K562 (cell line): ENCODE measurements at regions not wholly inside any gene's neighbourhood (a gene's known extent, or its start where the extent isn't known, plus 50 kb on each side); places are given as distances from the start of the nearest gene placed in this dataset.

Source experiments
- ATAC-seq: fragments of 200-7000 bp; cut with Tn5 transposase; 3 replicates; pipeline ENCODE4 v1.9.1; 2020; ENCODE audit warnings: moderate library complexity
- BruUV-seq: library from RNA; stranded (reverse); fragments of 400-500 nt; replicated peaks from 2 replicates; lab custom pipeline; 2021; lab: Mats Ljungman, UMichigan
- CTCF ChIA-PET: fragments of 300-600 bp; formaldehyde crosslinking; extraction: SDS; loops from one replicate; lab custom pipeline; 2021; ENCODE audit warnings: low intra/inter-chr PET ratio; lab: Yijun Ruan, JAX
- POLR2A ChIA-PET: fragments of 300-600, 350-650 bp; sonication (Branson Sonifier 250); formaldehyde crosslinking; extraction: SDS; loops from one replicate; lab custom pipeline; 2021; ENCODE audit warnings: antibody characterized with exemption, inconsistent platforms; lab: Yijun Ruan, JAX
- DNase-seq, 4 experiments: peaks; one replicate each; pipeline versions ENCODE4 v3.0.0 to v3.0.0-alpha.2; 2011 to 2018; ENCODE audit warnings: low spot score in 3 of 4, mixed read lengths in 3 of 4; ENCODE audit errors: extremely low read depth in 1 of 4
- FAIRE-seq: peaks from 2 replicates; lab custom pipeline; 2011; peaks lifted over from hg19 to GRCh38; lab: Jason Lieb, UNC
- H2AFZ ChIP-seq: 2 replicates; pipeline ENCODE4 v1.6.0; 2011; ENCODE audit warnings: low read depth, low read length, control low read depth, inconsistent platforms
- H3K27ac ChIP-seq: fragments of 200-600 bp; 3 replicates; pipeline ENCODE4 v1.8.0; 2011; ENCODE audit warnings: low read depth, mild to moderate bottlenecking, control low read depth, inconsistent platforms, low read length, moderate library complexity, mixed read lengths; ENCODE audit errors: extremely low read depth
- H3K27me3 ChIP-seq, 2 experiments: fragments of 300-600 bp in 1 of 2; 2 replicates in 1 of 2; 3 replicates in 1 of 2; pipeline versions ENCODE4 v1.6.0 to v1.8.0; 2011; ENCODE audit warnings: inconsistent platforms in 2 of 2, low read length in 2 of 2, mild to moderate bottlenecking in 1 of 2, mixed read lengths in 1 of 2, moderate library complexity in 1 of 2; ENCODE audit not compliant: control insufficient read depth in 2 of 2, insufficient read depth in 2 of 2
- H3K36me3 ChIP-seq: fragments of 300-600 bp; 3 replicates; pipeline ENCODE4 v1.8.0; 2011; ENCODE audit warnings: mild to moderate bottlenecking, low read length, inconsistent platforms; ENCODE audit not compliant: control insufficient read depth, insufficient read depth
- H3K4me1 ChIP-seq, 2 experiments: fragments of 200-600 bp in 1 of 2; replicated peaks in 1 of 2; 2 replicates in 1 of 2; 3 replicates in 1 of 2; pipeline versions ENCODE4 v1.5.1 to v1.8.0; 2011; ENCODE audit warnings: inconsistent platforms in 2 of 2, low read length in 2 of 2, mild to moderate bottlenecking in 1 of 2, mixed read lengths in 1 of 2, moderate library complexity in 1 of 2; ENCODE audit not compliant: control insufficient read depth in 2 of 2, insufficient read depth in 2 of 2
- H3K4me2 ChIP-seq: 2 replicates; pipeline ENCODE4 v1.6.1; 2011; ENCODE audit warnings: low read length, control low read depth, inconsistent platforms, mixed read lengths; ENCODE audit not compliant: insufficient read depth
- H3K4me3 ChIP-seq: fragments of 200-600 bp; sonication (generic), shearing (Covaris generic); 2 replicates; pipeline ENCODE4 v1.5.1; 2016; ENCODE audit warnings: control low read depth, inconsistent platforms
- H3K79me2 ChIP-seq: fragments of 200-600 bp; 3 replicates; pipeline ENCODE4 v1.8.0; 2011; ENCODE audit warnings: low read length, inconsistent platforms; ENCODE audit not compliant: control insufficient read depth, insufficient read depth
- H3K9ac ChIP-seq, 2 experiments: 2 replicates each; pipeline versions ENCODE4 v1.6.0 to v1.6.1; 2011; ENCODE audit warnings: low read depth in 2 of 2, low read length in 2 of 2, control low read depth in 1 of 2, inconsistent platforms in 1 of 2, mild to moderate bottlenecking in 1 of 2, mixed read lengths in 1 of 2; ENCODE audit not compliant: insufficient read depth in 1 of 2
- H3K9me1 ChIP-seq: one replicate; pipeline ENCODE4 v1.6.0; 2011; ENCODE audit warnings: inconsistent platforms, mild to moderate bottlenecking, low read length, moderate library complexity; ENCODE audit not compliant: control insufficient read depth, insufficient read depth
- H3K9me3 ChIP-seq: replicated peaks from 2 replicates; pipeline ENCODE4 v1.5.1; 2011; ENCODE audit warnings: low read depth, low read length, inconsistent platforms; ENCODE audit not compliant: control insufficient read depth, insufficient read depth
- H4K20me1 ChIP-seq: replicated peaks from 2 replicates; pipeline ENCODE4 v1.6.1; 2011; ENCODE audit warnings: low read length, inconsistent platforms, mixed read lengths; ENCODE audit not compliant: control insufficient read depth, insufficient read depth
- CHAMP1 ChIP-seq: fragments of 450-650 bp; IDR thresholded peaks from 2 replicates; pipeline ENCODE4 v1.6.1; 2016; ENCODE audit warnings: mild to moderate bottlenecking
- CHD2 ChIP-seq: IDR thresholded peaks from 2 replicates; pipeline ENCODE4 v1.6.1; 2011; ENCODE audit warnings: low read depth, low read length
- DMBX1 ChIP-seq: fragments of 250-450 bp; sonication (Bioruptor Pico); IDR thresholded peaks from 2 replicates; pipeline ENCODE4 v1.8.0; 2022; ENCODE audit warnings: inconsistent platforms, mild to moderate bottlenecking, moderate library complexity, borderline replicate concordance
- ERF ChIP-seq: fragments of 450-650 bp; formaldehyde crosslinking; IDR thresholded peaks from 2 replicates; pipeline ENCODE4 v1.4.0; 2020; ENCODE audit warnings: mild to moderate bottlenecking, mixed read lengths
- ETS2 ChIP-seq: IDR thresholded peaks from 2 replicates; pipeline ENCODE4 v1.6.1; 2016; ENCODE audit warnings: borderline replicate concordance, missing genetic modification characterization, mild to moderate bottlenecking, moderate library complexity, missing compliant biosample characterization; ENCODE audit not compliant: poor library complexity, severe bottlenecking
- FOXK2 ChIP-seq, 2 experiments: fragments of 450-650 bp; IDR thresholded peaks in 1 of 2; conservative IDR thresholded peaks in 1 of 2; 2 replicates each; pipeline ENCODE4 v1.6.1; 2016; ENCODE audit warnings: low read depth in 2 of 2, mild to moderate bottlenecking in 1 of 2
- HIVEP1 ChIP-seq: fragments of 250-450 bp; sonication (Bioruptor Pico); IDR thresholded peaks from 2 replicates; pipeline ENCODE4 v1.4.0; 2020; ENCODE audit warnings: mild to moderate bottlenecking
- ILF3 ChIP-seq: fragments of 450-650 bp; IDR thresholded peaks from 2 replicates; pipeline ENCODE4 v1.6.1; 2018; ENCODE audit warnings: antibody characterized with exemption, mild to moderate bottlenecking, moderate library complexity, borderline replicate concordance
- MYBL2 ChIP-seq, 2 experiments: fragments of 450-650 bp in 1 of 2; sonication (generic) in 1 of 2; formaldehyde crosslinking in 1 of 2; IDR thresholded peaks; 2 replicates each; pipeline versions ENCODE4 v1.6.1 to v1.8.1; 2017 to 2022; ENCODE audit warnings: borderline replicate concordance in 1 of 2, inconsistent platforms in 1 of 2, low read depth in 1 of 2, mild to moderate bottlenecking in 1 of 2, missing genetic modification reagents in 1 of 2, moderate library complexity in 1 of 2
- NR3C1 ChIP-seq: sonication (generic); formaldehyde crosslinking; IDR thresholded peaks from 2 replicates; pipeline ENCODE4 v1.8.1; 2022; ENCODE audit warnings: missing genetic modification reagents
- PHTF2 ChIP-seq: fragments of 250-450 bp; sonication (Bioruptor Pico); IDR thresholded peaks from 2 replicates; pipeline ENCODE4 v1.5.0; 2021; ENCODE audit warnings: mild to moderate bottlenecking
- PKNOX1 ChIP-seq: fragments of 450-650 bp; IDR thresholded peaks from 2 replicates; pipeline ENCODE4 v1.6.1; 2016
- RB1 ChIP-seq: fragments of 450-650 bp; IDR thresholded peaks from 2 replicates; pipeline ENCODE4 v1.6.1; 2017; ENCODE audit warnings: low read depth, mild to moderate bottlenecking
- RNF2 ChIP-seq: sonication (generic); IDR thresholded peaks from 2 replicates; pipeline ENCODE4 v1.6.1; 2016
- ZNF140 ChIP-seq: fragments of 250-450 bp; sonication (Bioruptor Pico); IDR thresholded peaks from 2 replicates; pipeline ENCODE4 v1.8.0; 2021; ENCODE audit warnings: moderate library complexity, mild to moderate bottlenecking, inconsistent platforms
- ZNF436 ChIP-seq: fragments of 250-450, 450-650 bp; sonication (Bioruptor Pico); formaldehyde crosslinking; IDR thresholded peaks from 2 replicates; pipeline ENCODE4 v1.7.0; 2020; ENCODE audit warnings: mild to moderate bottlenecking
- ZNF512 ChIP-seq: IDR thresholded peaks from 2 replicates; pipeline ENCODE4 v1.6.1; 2016; ENCODE audit warnings: missing genetic modification characterization, missing compliant biosample characterization
- WGBS: fragments of 100-300 bp; shearing (Covaris generic); methylation state at CpG from one replicate; pipeline ENCODE4 v1.1.6; 2016; ENCODE audit warnings: low coverage, mixed read lengths; ENCODE audit not compliant: insufficient coverage; ENCODE audit errors: missing lambda C conversion rate; 5-methylcytosine and 5-hydroxymethylcytosine counted together
- in situ Hi-C: fragments of 300-500 bp; cut with MboI; formaldehyde crosslinking; loops from 4 replicates; pipeline ENCODE4 v1.15.0; 2018; ENCODE audit warnings: inconsistent platforms, mixed read lengths
- intact Hi-C: fragments of 100-400 bp; cut with micrococcal nuclease; formaldehyde crosslinking; loops from 2 replicates; pipeline ENCODE4 v1.14.2; 2022

GRCh38 chr7:46320956-46321355 lies 399.9 kb upstream of the IGFBP3 start:
- in situ Hi-C loops = no loop called here
- ATAC-seq = no peak
- FAIRE-seq = no peak
- H3K27me3 ChIP-seq = no peaks in the 10 kb centered on the region
- H3K27ac ChIP-seq = no peak overlapping the region
- ChIA-PET POLR2A (no interaction called here), CTCF (no interaction called here)
- no peaks in the 10 kb centered on the region for H3K9me1 ChIP-seq
- H3K4me3 ChIP-seq = no peak overlapping the region
- H3K79me2 ChIP-seq = no peaks in the 10 kb centered on the region
- TF ChIP-seq PKNOX1 (no peak), NR3C1 (CRISPR knock-in tag) (no peak), FOXK2 (conservative IDR thresholded peaks at IDR 0.05 in 1 of 2, IDR thresholded peaks at IDR 0.05 in 1 of 2; ENCODE audit: low read depth in 2 of 2) (no peak), CHAMP1 (no peak), RNF2 (no peak), ZNF512 (tag) (no peak), ZNF436 (CRISPR knock-in tag) (no peak), MYBL2 (IDR thresholded peaks at IDR 0.05; ENCODE audit: low read depth) (no peak), MYBL2 (CRISPR knock-in tag; IDR thresholded peaks at IDR 0.05; ENCODE audit: borderline replicate concordance) (no peak), PHTF2 (no peak), HIVEP1 (CRISPR knock-in tag) (no peak), RB1 (no peak), CHD2 (no peak), DMBX1 (no peak), ERF (CRISPR knock-in tag) (no peak), ETS2 (tag) (no peak), ILF3 (no peak), ZNF140 (CRISPR knock-in tag) (no peak)
- H3K4me1 ChIP-seq = no peaks in the 10 kb centered on the region
- H3K9ac ChIP-seq = no peak overlapping the region
- no peaks in the 10 kb centered on the region for H3K9me3 ChIP-seq
- 4% methylated on average over 3 of the region's 3 CpGs for WGBS
- no peak for DNase-seq
- no peaks in the 10 kb centered on the region for H3K36me3 ChIP-seq
- no peaks in the 10 kb centered on the region for H4K20me1 ChIP-seq
- H2AFZ ChIP-seq = no peak overlapping the region
- BruUV-seq = no TSS peak
- intact Hi-C loops = no loop called here
- no peak overlapping the region for H3K4me2 ChIP-seq
